ENCODE measurements at regions not wholly inside any gene's neighbourhood (a gene's known extent, or its start where the extent isn't known, plus 50 kb on each side); places are given as distances from the start of the nearest gene placed in this dataset.

DNA sequence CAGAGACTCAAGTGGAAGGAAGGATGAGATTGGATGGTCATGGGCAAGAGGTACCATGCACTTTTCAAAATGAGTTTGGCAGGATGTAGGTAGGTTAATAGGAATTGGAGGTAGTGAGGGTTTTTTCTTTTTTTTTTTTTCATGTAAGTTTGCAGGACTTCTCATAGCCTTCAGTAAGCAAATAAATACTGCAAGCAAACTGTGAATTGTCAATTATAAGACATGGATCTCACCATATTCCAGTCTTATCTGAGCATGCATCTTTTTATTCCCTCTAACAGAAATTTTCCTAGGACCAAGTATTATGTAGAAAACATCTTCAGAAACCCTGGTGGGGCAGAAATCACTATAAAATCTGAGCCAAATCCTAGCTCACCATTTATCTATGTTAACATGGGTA lies 584.6 kb upstream of the CDH5 start:
- TF ChIP-seq, protein P1, sequence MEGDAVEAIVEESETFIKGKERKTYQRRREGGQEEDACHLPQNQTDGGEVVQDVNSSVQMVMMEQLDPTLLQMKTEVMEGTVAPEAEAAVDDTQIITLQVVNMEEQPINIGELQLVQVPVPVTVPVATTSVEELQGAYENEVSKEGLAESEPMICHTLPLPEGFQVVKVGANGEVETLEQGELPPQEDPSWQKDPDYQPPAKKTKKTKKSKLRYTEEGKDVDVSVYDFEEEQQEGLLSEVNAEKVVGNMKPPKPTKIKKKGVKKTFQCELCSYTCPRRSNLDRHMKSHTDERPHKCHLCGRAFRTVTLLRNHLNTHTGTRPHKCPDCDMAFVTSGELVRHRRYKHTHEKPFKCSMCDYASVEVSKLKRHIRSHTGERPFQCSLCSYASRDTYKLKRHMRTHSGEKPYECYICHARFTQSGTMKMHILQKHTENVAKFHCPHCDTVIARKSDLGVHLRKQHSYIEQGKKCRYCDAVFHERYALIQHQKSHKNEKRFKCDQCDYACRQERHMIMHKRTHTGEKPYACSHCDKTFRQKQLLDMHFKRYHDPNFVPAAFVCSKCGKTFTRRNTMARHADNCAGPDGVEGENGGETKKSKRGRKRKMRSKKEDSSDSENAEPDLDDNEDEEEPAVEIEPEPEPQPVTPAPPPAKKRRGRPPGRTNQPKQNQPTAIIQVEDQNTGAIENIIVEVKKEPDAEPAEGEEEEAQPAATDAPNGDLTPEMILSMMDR (IDR thresholded peaks at IDR 0.05; ENCODE audit: insufficient read depth, low read length) = no peak
- TF ChIP-seq POLR2AphosphoS5 (IDR thresholded peaks at IDR 0.05; ENCODE audit: low read depth) = no peak
